AG04449 (cell line): ENCODE measurements at regions not wholly inside any gene's neighbourhood (a gene's known extent, or its start where the extent isn't known, plus 50 kb on each side); places are given as distances from the start of the nearest gene placed in this dataset.
"Not testable (repeated sequence)": the region's sequence is repeated elsewhere in the genome, so short reads cannot be mapped to it uniquely, and the experiment has no call there.

Experiments used
- CTCF ChIA-PET: fragments of 350-600 bp; formaldehyde crosslinking; extraction: SDS; loops from one replicate; lab custom pipeline; 2021; ENCODE audit warnings: antibody characterized with exemption; lab: Yijun Ruan, JAX
- POLR2A ChIA-PET: fragments of 400-600, 350-600 bp; formaldehyde crosslinking; extraction: SDS; loops from one replicate; lab custom pipeline; 2020; ENCODE audit warnings: antibody characterized with exemption, inconsistent platforms; lab: Yijun Ruan, JAX
- DNase-seq: peaks from one replicate; pipeline ENCODE4 v3.0.0-alpha.2; 2010; ENCODE audit warnings: low read depth, low spot score
- H3K4me3 ChIP-seq: 2 replicates; pipeline ENCODE4 v1.5.1; 2011; ENCODE audit warnings: low read depth, mild to moderate bottlenecking, control low read depth, low read length
- CTCF ChIP-seq: IDR thresholded peaks from one replicate; pipeline ENCODE4 v1.5.1; 2011; ENCODE audit warnings: mild to moderate bottlenecking, moderate library complexity, low read length, control low read depth, inconsistent platforms; ENCODE audit not compliant: insufficient read depth; ENCODE audit errors: missing control alignments

- ChIA-PET POLR2A (no interaction called here), CTCF (no interaction called here)
- no peak for DNase-seq
- no peak overlapping the region for H3K4me3 ChIP-seq
- TF ChIP-seq CTCF: no peak
Observed at GRCh38 chr4:186857793-186858192, 134.1 kb upstream of the FAT1 start.

- ChIA-PET POLR2A (no interaction called here), CTCF (no interaction called here)
- no peak overlapping the region for H3K4me3 ChIP-seq
- no peak for DNase-seq
- no peak for TF ChIP-seq CTCF
Observed at GRCh38 chr4:186858355-186858754, 134.7 kb upstream of the FAT1 start.

GRCh38 chr4:186859420-186859819, 135.8 kb upstream of the FAT1 start:
- POLR2A ChIA-PET: no interaction called here
- CTCF ChIA-PET: no interaction called here
- DNase-seq: no peak
- H3K4me3 ChIP-seq: no peak overlapping the region
- TF ChIP-seq CTCF: no peak

- DNase-seq: no peak
- no peak for TF ChIP-seq CTCF
- CTCF ChIA-PET: no interaction called here
- POLR2A ChIA-PET: no interaction called here
- H3K4me3 ChIP-seq: no peak overlapping the region
Observed at GRCh38 chr4:186861317-186861716, 137.7 kb upstream of the FAT1 start.

GRCh38 chr4:186871856-186872255, 148.2 kb upstream of the FAT1 start:
- POLR2A ChIA-PET: no interaction called here

GRCh38 chr4:186873095-186873494, 149.4 kb upstream of the FAT1 start:
- CTCF ChIA-PET, H3K4me3 ChIP-seq, DNase-seq, POLR2A ChIA-PET: not testable (repeated sequence)

More at GRCh38 chr4:186871856-186872255, 148.2 kb upstream of the FAT1 start:
- CTCF ChIA-PET: no interaction called here
- DNase-seq: no peak
- H3K4me3 ChIP-seq: no peak overlapping the region
- no peak for TF ChIP-seq CTCF

GRCh38 chr4:186875476-186875875, 151.8 kb upstream of the FAT1 start:
- H3K4me3 ChIP-seq: no peak overlapping the region
- CTCF ChIA-PET: interaction anchor here (0.9 to 1.0 kb wide), 2 partner anchors 12 to 37 kb away, joined by 3 read pairs; no protein-coding TSS in a partner anchor

More at GRCh38 chr4:186875476-186875875, 151.8 kb upstream of the FAT1 start:
- TF ChIP-seq CTCF: no peak
- POLR2A ChIA-PET: no interaction called here
- DNase-seq: no peak
